Mucosa of descending colon (tissue), 3 donors: ENCODE measurements at regions not wholly inside any gene's neighbourhood (a gene's known extent, or its start where the extent isn't known, plus 50 kb on each side); places are given as distances from the start of the nearest gene placed in this dataset.

ENCODE experiments used
- ATAC-seq: fragments of 200-7000 bp; cut with Tn5 transposase; one replicate; pipeline ENCODE4 v1.9.1; 2020; ENCODE audit warnings: mild to moderate bottlenecking, moderate library complexity
- DNase-seq, 3 donors: peaks; one replicate each; pipeline ENCODE4 v3.0.0-alpha.2; 2020
- H3K36me3 ChIP-seq: fragments of 200-600 bp; one replicate; pipeline ENCODE4 v1.8.0; 2021; ENCODE audit warnings: low read depth, mild to moderate bottlenecking
- H3K4me1 ChIP-seq: fragments of 200-600 bp; one replicate; pipeline ENCODE4 v1.8.0; 2021; ENCODE audit warnings: low read depth, mild to moderate bottlenecking
- H3K4me3 ChIP-seq: fragments of 200-600 bp; one replicate; pipeline ENCODE4 v1.8.0; 2021; ENCODE audit warnings: mild to moderate bottlenecking
- H3K9me3 ChIP-seq: fragments of 200-600 bp; one replicate; pipeline ENCODE4 v1.8.0; 2021; ENCODE audit warnings: mild to moderate bottlenecking
- intact Hi-C, 2 donors: fragments of 100-400 bp; cut with DNase I in 1 of 2; cut with micrococcal nuclease in 1 of 2; formaldehyde crosslinking; loops; one replicate each; pipeline versions ENCODE4 v1.11.0 to v1.11.1; 2022; cut with DNase I, micrococcal nuclease
- TF ChIP-seq, protein P1 (sequence below): fragments of 200-600 bp; IDR thresholded peaks from one replicate; pipeline ENCODE4 v1.8.0; 2022; ENCODE audit warnings: antibody characterized with exemption, mild to moderate bottlenecking
- donor health status: DM: no; HTN: no; CAD: no; lungs with moderate emphysema.
- donor health status: DM: no; HTN: no; CAD: no.
- donor health status: DM: no; HTN: yes; CAD: no.

DNA sequence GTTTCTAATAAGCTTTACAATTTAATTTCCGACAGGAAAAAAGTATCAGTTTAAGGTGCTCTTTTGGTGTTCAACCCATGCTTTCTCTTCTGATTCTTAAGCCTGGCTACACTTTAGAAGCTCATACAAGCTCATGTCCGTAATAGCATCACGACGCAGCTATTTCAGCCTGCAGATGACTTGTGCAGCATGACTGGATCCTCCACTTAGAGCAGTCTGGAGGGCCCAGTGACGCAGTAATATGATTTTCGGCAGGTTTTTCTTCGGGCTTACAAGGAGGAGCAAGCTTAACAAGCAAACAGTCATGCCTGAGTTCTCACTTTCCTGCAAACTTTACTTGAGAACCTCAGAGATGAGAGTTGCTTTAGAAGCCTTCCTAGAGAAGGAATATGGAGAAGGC, 85.3 kb upstream of the MAML3 start:
- no peaks in the 10 kb centered on the region for H3K9me3 ChIP-seq
- intact Hi-C loops, result no loop called here
- DNase-seq, result no peak
- TF ChIP-seq, protein P1, sequence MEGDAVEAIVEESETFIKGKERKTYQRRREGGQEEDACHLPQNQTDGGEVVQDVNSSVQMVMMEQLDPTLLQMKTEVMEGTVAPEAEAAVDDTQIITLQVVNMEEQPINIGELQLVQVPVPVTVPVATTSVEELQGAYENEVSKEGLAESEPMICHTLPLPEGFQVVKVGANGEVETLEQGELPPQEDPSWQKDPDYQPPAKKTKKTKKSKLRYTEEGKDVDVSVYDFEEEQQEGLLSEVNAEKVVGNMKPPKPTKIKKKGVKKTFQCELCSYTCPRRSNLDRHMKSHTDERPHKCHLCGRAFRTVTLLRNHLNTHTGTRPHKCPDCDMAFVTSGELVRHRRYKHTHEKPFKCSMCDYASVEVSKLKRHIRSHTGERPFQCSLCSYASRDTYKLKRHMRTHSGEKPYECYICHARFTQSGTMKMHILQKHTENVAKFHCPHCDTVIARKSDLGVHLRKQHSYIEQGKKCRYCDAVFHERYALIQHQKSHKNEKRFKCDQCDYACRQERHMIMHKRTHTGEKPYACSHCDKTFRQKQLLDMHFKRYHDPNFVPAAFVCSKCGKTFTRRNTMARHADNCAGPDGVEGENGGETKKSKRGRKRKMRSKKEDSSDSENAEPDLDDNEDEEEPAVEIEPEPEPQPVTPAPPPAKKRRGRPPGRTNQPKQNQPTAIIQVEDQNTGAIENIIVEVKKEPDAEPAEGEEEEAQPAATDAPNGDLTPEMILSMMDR, result no peak
- H3K36me3 ChIP-seq, result no peaks in the 10 kb centered on the region
- H3K4me1 ChIP-seq, result peaks cover 49% of the 10 kb centered on the region
- no peak for ATAC-seq
- H3K4me3 ChIP-seq, result no peak overlapping the region

DNA sequence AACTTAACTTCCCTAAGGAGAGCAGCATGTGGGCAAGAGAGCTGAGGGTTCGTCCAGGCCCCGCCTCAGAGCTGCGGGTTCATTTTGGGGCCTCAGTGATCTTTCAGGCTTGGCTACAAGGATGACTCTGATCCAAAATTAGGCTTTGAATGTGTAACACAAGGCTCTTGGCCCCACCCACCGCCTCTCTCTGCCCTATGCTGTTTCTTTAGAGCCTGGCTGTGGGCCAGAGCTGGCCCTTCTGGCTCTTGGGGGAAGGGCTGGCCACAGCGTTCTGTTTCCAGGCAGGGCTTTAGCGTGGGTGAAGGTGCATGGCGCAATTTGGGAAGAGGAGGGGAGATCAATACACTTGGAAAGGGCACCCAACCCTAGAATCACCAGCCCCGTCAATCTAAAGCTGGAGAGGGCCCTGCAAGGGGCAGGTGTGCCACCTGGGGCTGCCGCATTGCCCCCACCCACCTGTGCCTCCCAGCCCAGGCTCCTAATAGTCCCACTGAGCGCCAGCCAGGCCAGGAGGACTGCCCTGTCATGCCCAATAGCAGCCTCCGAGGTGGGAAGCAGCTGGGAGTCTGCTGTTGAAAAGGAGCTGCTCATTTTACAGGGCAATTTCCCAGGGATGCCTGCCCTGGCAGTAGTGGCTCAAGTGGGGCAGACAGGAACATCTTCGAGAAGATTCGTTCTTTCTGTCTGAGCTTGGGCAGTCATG, 84.5 kb upstream of the MAML3 start:
- Histone ChIP-seq H3K4me1 (peaks cover 46% of the 10 kb centered on the region), H3K9me3 (no peaks in the 10 kb centered on the region), H3K36me3 (no peaks in the 10 kb centered on the region), H3K4me3 (no peak overlapping the region)
- ATAC-seq, result peak; percentile 76
- peak; percentile 86 to 91 (median 89) for DNase-seq
- intact Hi-C loops, result no loop called here
- TF ChIP-seq, protein P1, result no peak

DNA sequence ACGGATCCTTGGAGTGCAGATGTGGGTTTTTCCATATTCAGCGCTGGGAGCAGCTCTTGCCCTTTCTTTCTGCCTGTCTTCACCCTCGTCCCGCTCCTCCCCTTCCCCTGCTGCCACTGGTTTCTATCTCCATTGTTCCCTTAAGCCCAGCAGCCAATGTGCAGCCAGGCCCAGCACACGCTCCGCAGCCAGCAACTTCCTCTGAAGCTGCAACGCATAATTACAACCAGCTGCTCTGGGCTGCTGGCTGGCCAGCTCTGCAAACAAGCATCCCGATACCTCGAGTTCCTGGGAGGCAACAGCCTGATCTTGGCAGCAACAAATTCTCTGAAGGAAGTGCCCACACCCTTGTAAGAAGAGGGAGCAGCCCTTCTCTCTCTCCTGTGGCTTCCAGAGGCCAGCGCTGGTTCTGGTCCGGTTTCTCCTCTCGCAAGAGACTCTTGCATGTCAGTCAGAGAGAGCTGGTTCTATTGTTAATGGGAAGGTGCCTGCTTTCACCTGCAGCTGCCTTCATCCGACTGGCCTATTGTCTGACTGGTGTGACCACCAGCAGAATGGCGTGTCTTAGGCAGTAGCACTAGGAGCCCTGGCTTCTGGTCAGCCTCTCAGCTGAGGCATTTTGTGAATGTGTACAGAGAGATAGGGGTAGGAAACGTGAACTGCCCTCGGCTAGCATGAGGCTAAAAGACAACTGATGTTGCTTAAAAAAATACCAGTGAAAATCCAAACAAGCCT, 83.8 kb upstream of the MAML3 start:
- Histone ChIP-seq H3K9me3 (no peaks in the 10 kb centered on the region), H3K4me3 (no peak overlapping the region), H3K36me3 (no peaks in the 10 kb centered on the region), H3K4me1 (peaks cover 43% of the 10 kb centered on the region)
- intact Hi-C loops, result no loop called here
- DNase-seq, result peak; percentile 75 to 88 (median 75)
- peak; percentile 90 for ATAC-seq
- TF ChIP-seq, protein P1, result no peak

DNA sequence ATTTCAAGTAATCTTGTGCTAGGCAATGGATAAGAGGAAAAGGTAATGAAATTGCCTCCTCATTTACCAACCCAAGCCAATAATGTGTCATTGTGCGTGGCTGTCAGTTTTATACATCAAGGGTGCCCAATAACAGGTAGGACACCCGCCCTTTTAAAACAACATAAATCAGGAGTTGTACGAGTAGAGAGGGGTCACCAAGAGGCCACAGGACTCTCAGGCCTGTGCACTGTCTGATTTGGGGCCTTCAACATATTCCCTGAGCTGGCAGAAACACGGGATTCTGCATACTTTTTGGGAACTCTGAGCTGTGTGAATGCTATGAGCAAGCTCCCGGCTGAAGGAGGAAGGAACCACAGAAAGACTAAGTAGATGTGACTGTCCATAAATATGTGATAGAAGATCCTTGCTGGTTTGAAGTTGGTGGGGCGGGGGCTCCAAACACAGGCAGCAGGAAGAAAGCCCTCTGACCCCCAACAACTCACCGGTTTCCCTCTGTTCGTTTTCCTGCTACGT, 82.7 kb upstream of the MAML3 start:
- intact Hi-C loops, result no loop called here
- TF ChIP-seq, protein P1, result no peak
- no peak for ATAC-seq

DNA sequence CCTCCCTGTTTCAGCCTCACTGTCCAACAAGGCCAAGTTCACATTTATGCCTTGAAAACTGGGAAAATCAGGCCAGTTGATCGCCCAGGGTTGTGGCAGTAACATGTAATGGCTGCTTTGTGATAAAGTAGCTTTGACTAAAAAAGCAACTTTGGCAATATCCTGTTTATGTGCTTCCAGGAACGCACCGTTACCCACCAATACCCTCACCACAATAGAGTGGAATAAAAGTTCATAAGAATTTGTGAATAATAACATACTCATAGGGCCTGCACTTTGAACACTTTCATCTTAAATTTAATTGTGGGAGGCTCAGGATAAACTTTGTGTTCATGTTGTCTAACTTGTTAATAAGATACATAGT, 80.7 kb upstream of the MAML3 start:
- H3K9me3 ChIP-seq, result no peaks in the 10 kb centered on the region
- intact Hi-C loops, result no loop called here
- peaks cover 35% of the 10 kb centered on the region for H3K4me1 ChIP-seq
- TF ChIP-seq, protein P1, result no peak
- DNase-seq (no peak), ATAC-seq (no peak)
- no peak overlapping the region for H3K4me3 ChIP-seq
- H3K36me3 ChIP-seq, result no peaks in the 10 kb centered on the region

More for the DNA sequence above, 82.7 kb upstream of the MAML3 start:
- H3K4me1 ChIP-seq, result peaks cover 35% of the 10 kb centered on the region
- no peaks in the 10 kb centered on the region for H3K9me3 ChIP-seq
- H3K4me3 ChIP-seq, result no peak overlapping the region
- H3K36me3 ChIP-seq, result no peaks in the 10 kb centered on the region
- DNase-seq, result no peak
